Pancreas (tissue), 10 donors: ENCODE measurements at regions not wholly inside any gene's neighbourhood (a gene's known extent, or its start where the extent isn't known, plus 50 kb on each side); places are given as distances from the start of the nearest gene placed in this dataset.

ENCODE experiments used
- ATAC-seq, 4 donors: fragments of 200-7000 bp; cut with Tn5 transposase; one replicate each; pipeline versions ENCODE4 v1.8.0 to v1.9.1; 2020; ENCODE audit warnings: mild to moderate bottlenecking in 4 of 4, moderate library complexity in 4 of 4
- DNase-seq, 6 donors: peaks; one replicate each; pipeline ENCODE4 v3.0.0-alpha.2; 2020
- FAIRE-seq: peaks from 2 replicates; lab custom pipeline; 2012; peaks lifted over from hg19 to GRCh38; lab: Jason Lieb, UNC
- H3K27ac ChIP-seq, 4 donors: fragments of 200-600 bp; sonication (generic); 1 replicate in 3 of 4; 2 replicates in 1 of 4; pipeline versions ENCODE4 v1.5.0 to v1.8.0; 2020
- H3K27me3 ChIP-seq, 4 donors: fragments of 200-600 bp; one replicate each; pipeline ENCODE4 v1.8.0; 2021
- H3K36me3 ChIP-seq, 3 donors: fragments of 200-600 bp; sonication (generic) in 1 of 3; one replicate each; pipeline versions ENCODE4 v1.5.0 to v1.8.0; 2020 to 2021
- H3K4me1 ChIP-seq, 3 donors: fragments of 200-600 bp; one replicate each; pipeline ENCODE4 v1.8.0; 2021
- H3K4me3 ChIP-seq, 4 donors: fragments of 200-600 bp; sonication (generic) in 2 of 4; one replicate each; pipeline versions ENCODE4 v1.5.0 to v1.8.0; 2020 to 2021
- H3K9me3 ChIP-seq, 4 donors: fragments of 200-600 bp; one replicate each; pipeline ENCODE4 v1.8.0; 2021
- CTCF ChIP-seq, 4 donors: fragments of 200-600 bp; sonication (generic) in 3 of 4; IDR thresholded peaks; one replicate each; pipeline versions ENCODE4 v1.5.0 to v1.8.0; 2021; ENCODE audit warnings: antibody characterized with exemption in 4 of 4
- WGBS, 2 donors: extraction: QIAGEN DNeasy Blood & Tissue Kit; methylation state at CpG; one replicate each; pipeline ENCODE4 v1.1.7; 2013; 5-methylcytosine and 5-hydroxymethylcytosine counted together
- intact Hi-C, 3 donors: fragments of 100-400 bp; cut with DNase I; formaldehyde crosslinking; loops; one replicate each; pipeline versions ENCODE4 v1.11.1 to v1.14.2; 2022
- donor health status: healthy with polysubstance abuse.
- donor health status: DM: no; HTN: no; CAD: no; lungs with moderate emphysema.
- donor health status: DM: no; HTN: no; CAD: no.
- donor health status: control.
- donor health status: control.
- donor health status: Bipolar disorder and iron deficiency.
- donor health status: DM: yes; HTN: yes; CAD: no.
- donor health status: DM: no; HTN: no; CAD: no.
- donor health status: DM: no; HTN: no; CAD: no.
- donor health status: DM: yes; HTN: yes; CAD: no.

GRCh38 chr6:792662-793061, 99.7 kb upstream of the EXOC2 start:
- Histone ChIP-seq H3K4me3 (no peak overlapping the region), H3K36me3 (no peaks in the 10 kb centered on the region), H3K27me3 (peaks cover 0 to 30% (median 0%) of the 10 kb centered on the region in 4 donors), H3K27ac (no peak overlapping the region), H3K4me1 (no peaks in the 10 kb centered on the region), H3K9me3 (no peaks in the 10 kb centered on the region)
- intact Hi-C loops = loop anchor here in 2 of 3 donors (5.0 to 10.0 kb wide), 3 partner anchors 102 to 592 kb away; partner anchors contain the start of gene FOXF2 (in 1 of the 2)
- no peak for TF ChIP-seq CTCF (IDR thresholded peaks at IDR 0.05)
- WGBS, 2 donors = 65 to 74% methylated on average over 11 of the region's 11 CpGs
- FAIRE-seq = no peak
- DNase-seq = no peak
- ATAC-seq = no peak

- no peak for DNase-seq
- H3K27me3 ChIP-seq = peaks cover 0 to 8% (median 0%) of the 10 kb centered on the region in 4 donors
- H3K4me1 ChIP-seq = no peaks in the 10 kb centered on the region
- no peak for ATAC-seq
- no peaks in the 10 kb centered on the region for H3K36me3 ChIP-seq
- intact Hi-C loops = loop anchor here in 1 of 3 donors (10.0 kb wide), 1 partner anchor 193 kb away; no protein-coding TSS in a partner anchor
- H3K4me3 ChIP-seq = no peak overlapping the region
- no peak overlapping the region for H3K27ac ChIP-seq
- WGBS, 2 donors = 66 to 76% methylated on average over 8 of the region's 8 CpGs
- FAIRE-seq = no peak
- no peak for TF ChIP-seq CTCF (IDR thresholded peaks at IDR 0.05)
- no peaks in the 10 kb centered on the region for H3K9me3 ChIP-seq
These were observed 95.1 kb upstream of the EXOC2 start for GRCh38 chr6:788058-788457.

GRCh38 chr6:786946-787763, 94.2 kb upstream of the EXOC2 start:
- Histone ChIP-seq H3K4me1 (no peaks in the 10 kb centered on the region), H3K27ac (no peak overlapping the region), H3K36me3 (no peaks in the 10 kb centered on the region), H3K27me3 (peaks cover 0 to 4% (median 0%) of the 10 kb centered on the region in 4 donors), H3K9me3 (no peaks in the 10 kb centered on the region), H3K4me3 (no peak overlapping the region)
- FAIRE-seq (no peak), ATAC-seq (peak in 3 of 4 donors; percentile 53 to 67 (median 59)), DNase-seq (peak in 1 of 6 donors; percentile 17)
- WGBS, 2 donors = 64 to 76% methylated on average over 12 of the region's 12 CpGs
- intact Hi-C loops = loop anchor here in 1 of 3 donors (10.0 kb wide), 1 partner anchor 192 kb away; no protein-coding TSS in a partner anchor
- peak; percentile 23 to 56 (median 32) for TF ChIP-seq CTCF (IDR thresholded peaks at IDR 0.05)

DNA sequence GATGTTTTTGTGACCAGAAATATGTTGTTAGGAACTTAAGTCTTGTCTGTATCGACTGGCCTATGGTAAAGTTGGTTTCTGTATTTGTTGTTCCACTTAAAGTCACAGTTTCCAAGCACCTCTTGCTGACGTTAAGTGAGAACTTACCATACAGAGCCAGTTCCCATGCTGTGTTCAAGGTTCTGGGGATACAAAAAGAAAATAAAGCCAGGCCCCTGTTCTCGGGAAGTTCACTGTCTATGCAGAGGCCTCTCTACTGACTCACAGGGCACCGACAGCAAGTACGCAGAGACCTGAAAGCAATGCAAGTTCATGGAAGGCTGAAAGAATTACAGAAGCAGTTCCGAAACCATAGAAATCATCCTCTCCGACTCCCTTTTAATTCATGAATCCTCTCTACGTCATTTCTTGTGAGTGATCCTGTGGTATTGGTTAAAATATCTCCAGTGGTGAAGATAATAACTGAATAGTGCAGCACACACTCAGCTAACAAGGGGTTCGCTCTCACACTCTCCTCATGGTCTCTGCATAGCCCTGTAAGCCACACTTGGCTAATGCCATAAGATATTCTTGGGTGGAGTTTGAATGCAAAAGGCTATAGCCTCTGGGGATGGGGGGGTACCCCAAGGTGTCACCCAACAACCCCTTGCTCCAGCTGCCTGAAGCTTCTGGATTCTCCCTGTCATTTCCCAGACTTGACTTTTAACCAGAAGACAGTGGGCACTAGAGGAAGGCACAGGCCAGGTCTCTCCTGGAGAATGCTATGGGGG, 91.2 kb upstream of the EXOC2 start:
- H3K4me1 ChIP-seq = no peaks in the 10 kb centered on the region
- TF ChIP-seq CTCF (IDR thresholded peaks at IDR 0.05) = no peak
- H3K36me3 ChIP-seq = no peaks in the 10 kb centered on the region
- 81 to 89% methylated on average over 9 of the region's 9 CpGs for WGBS, 2 donors
- DNase-seq (no peak), FAIRE-seq (no peak), ATAC-seq (no peak)
- H3K27me3 ChIP-seq = no peaks in the 10 kb centered on the region
- H3K27ac ChIP-seq = no peak overlapping the region
- intact Hi-C loops = loop anchor here in 1 of 3 donors (10.0 kb wide), 1 partner anchor 189 kb away; no protein-coding TSS in a partner anchor
- H3K4me3 ChIP-seq = no peak overlapping the region
- no peaks in the 10 kb centered on the region for H3K9me3 ChIP-seq
